GM19023 (cell line): ENCODE measurements at regions not wholly inside any gene's neighbourhood (a gene's known extent, or its start where the extent isn't known, plus 50 kb on each side); places are given as distances from the start of the nearest gene placed in this dataset.

Source experiments
- ATAC-seq: cut with Tn5 transposase; IDR thresholded peaks from one replicate; pipeline ENCODE4 v1.9.1; 2021; ENCODE audit warnings: mild to moderate bottlenecking, moderate library complexity; ENCODE audit not compliant: unreplicated experiment

- no peak for ATAC-seq
These were observed 263.2 kb upstream of the ZP4 start for GRCh38 chr1:238153939-238154338.

DNA sequence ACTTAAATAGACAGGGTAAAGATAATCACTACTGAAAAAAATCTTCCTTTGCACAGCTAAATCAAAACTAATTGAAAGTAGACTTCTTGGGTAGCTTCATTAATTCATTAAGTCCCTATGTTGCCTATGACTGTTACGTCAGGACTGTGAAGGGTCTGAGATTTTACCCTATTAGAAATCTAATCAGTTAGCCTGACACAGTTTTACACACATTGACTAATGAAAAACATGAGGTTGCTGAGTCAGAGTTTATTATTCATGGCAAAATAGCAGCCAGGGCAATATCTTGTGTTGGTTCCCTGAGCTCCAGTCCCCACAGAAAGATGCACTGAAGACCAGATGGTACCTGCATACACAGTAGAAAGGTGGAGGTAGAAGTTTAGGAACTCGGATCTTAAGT lies 262.5 kb upstream of the ZP4 start:
- no peak for ATAC-seq

DNA sequence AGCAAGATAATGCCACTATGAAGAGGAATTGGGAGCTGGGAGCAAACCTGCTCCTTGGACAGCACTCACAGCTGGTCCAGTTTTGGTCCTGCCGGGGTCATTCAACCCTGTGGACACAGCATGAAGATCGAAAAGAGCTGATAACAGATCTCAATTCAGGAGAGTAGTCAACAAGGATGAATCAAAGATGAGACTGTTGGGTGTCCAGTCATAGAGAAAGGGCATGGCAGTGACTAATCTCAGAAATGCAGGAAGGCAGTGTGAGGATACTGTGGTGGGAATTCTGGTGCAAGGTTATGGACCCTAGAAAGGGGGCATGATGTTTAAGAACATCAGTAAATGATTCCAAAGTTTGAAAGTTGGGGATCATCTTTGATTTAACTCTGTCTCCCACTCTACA lies 261.4 kb upstream of the ZP4 start:
- ATAC-seq, result no peak

GRCh38 chr1:238143038-238143437 lies 252.3 kb upstream of the ZP4 start:
- no peak for ATAC-seq

DNA sequence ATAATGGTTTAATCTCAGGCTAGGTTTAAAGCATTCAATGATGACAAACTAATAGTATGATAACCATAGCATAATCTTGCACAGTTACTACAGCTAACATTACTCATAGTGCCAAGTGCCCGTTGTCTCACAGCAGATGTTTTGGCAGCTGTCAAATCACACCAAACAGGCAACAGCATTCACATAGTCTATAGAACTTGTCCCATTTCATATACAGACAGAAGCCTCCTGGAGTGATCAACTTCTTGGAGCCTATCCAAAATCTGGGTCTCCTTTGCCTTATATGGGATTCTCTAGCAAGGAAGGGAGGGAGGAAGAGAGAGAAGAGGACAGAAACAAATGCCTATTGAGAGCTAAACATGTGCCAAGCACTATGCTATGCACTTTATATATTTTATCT lies 250.6 kb upstream of the ZP4 start:
- ATAC-seq, result no peak

- ATAC-seq, result no peak
These were observed 249.0 kb upstream of the ZP4 start for GRCh38 chr1:238139713-238140112.

GRCh38 chr1:238138059-238138626 lies 247.4 kb upstream of the ZP4 start:
- no peak for ATAC-seq

- no peak for ATAC-seq
These were observed 245.3 kb upstream of the ZP4 start for GRCh38 chr1:238135708-238136664.

DNA sequence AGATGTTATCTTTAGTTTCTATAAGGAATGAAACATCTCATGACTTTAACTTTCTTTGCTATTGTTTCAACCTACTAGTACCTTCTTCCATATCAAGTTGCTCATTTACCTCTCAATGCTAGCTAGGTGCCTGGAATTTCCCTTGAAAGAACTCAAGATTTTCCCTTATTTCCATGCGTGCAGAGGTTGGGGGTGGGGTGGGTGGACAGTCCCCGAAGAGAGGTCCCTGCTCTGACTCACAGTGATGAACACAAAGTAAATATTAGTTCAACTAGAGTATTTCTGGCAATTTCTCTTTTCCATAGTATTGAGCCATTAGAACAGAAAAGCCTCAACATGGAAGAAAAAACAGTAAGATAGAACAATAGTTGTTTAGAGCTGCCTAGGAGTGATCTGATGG lies 239.0 kb upstream of the ZP4 start:
- no peak for ATAC-seq

- no peak for ATAC-seq
These were observed 232.5 kb upstream of the ZP4 start for GRCh38 chr1:238123201-238123600.

GRCh38 chr1:238119861-238120260 lies 229.1 kb upstream of the ZP4 start:
- ATAC-seq, result no peak

GRCh38 chr1:238119060-238119459 lies 228.3 kb upstream of the ZP4 start:
- ATAC-seq, result no peak

- no peak for ATAC-seq
These were observed 225.1 kb upstream of the ZP4 start for GRCh38 chr1:238115852-238116251.

- no peak for ATAC-seq
These were observed 222.4 kb upstream of the ZP4 start for GRCh38 chr1:238112952-238113621.

DNA sequence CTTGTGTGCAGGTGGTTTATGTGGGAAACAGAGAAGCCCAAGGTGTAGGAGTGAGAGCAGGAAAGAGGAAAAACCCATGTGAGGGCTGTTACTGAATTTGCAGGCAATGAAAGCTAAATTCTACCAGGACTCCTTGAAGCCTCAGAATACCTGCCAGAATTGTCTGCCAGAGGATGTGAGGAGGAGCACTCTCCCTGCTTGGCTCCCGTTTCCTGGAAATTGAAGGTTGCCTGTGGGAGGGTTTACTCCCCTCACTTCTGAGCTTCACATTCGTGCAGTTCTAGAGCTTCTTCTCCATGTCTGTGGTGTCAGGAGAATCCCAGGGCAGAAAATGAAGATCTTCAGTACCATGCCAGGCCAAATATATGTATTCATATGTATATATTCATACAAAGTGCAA lies 220.8 kb upstream of the ZP4 start:
- ATAC-seq, result no peak

DNA sequence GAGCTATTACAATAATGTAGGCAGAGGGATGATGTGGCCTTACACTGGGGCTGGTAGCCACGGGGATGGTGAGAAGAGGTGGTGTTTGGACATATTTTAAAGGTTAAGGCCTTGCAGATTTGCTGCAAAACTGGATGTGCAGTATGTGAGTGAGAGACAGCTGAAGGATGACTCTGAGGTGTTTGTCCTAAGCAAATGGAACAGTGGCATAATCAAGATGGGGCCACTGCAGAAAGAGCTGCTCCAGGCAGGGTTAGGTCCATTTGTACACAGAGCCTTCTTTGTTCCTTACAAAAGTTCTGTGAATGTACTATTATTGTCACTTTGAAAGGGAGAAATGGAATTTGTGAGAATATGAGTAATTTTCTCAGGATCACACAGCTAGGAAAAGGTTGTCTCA lies 220.4 kb upstream of the ZP4 start:
- ATAC-seq, result no peak

DNA sequence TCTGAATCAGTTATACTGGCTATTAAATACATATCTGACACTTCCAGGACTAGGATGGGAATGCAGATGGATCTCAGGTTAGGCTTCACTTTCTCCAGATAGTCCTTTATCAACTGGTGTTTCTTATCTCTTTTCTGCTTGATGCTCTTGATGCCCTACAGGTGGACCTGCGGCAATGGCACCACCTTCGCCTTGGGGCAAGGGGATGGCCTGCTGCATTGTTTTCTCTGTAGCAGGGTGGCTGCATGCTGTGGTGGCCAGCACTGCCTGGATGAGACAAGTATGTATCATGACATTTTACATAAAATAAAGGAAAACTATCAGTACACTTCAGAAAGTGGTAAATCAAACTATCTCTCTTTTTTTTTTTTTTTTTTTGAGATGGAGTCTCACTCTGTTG lies 217.7 kb upstream of the ZP4 start:
- ATAC-seq, result no peak

- ATAC-seq, result no peak
These were observed 216.6 kb upstream of the ZP4 start for GRCh38 chr1:238107322-238107721.

DNA sequence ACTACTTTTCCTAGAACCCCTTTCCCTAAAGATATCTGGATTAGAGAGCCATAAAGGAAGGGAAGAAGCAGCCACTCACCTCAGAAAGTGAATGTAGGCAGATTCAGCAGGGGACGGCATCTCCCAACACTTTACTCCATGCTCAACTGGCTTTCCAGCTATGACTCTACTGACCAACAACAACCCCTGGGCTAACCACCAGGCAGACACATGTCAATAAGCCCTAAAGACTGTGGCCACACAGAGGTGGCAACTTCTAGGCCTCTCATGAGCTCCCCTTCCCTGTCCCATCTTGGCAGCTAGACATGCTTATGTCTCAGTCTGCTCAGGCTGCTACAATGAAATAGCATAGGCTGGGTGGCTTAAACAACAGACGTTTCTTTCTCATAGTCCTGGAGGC lies 214.0 kb upstream of the ZP4 start:
- no peak for ATAC-seq

DNA sequence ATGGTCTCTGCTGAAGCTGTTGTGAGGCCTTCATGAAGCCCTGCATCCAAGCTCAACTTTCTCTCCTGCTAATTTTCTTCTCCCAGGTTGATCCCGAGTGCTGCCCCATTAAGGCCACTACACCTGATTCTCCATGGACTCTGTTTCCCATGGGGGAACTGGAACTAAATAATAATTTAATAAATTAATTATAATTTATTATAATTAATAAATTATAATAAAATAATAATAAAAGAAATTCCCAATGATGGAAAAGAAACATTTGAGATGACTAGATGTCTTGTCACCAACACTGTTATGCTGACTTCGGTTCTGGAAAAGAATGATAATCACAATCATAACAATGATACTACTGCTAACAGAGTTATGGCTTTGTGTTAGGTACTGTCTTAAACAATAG lies 211.2 kb upstream of the ZP4 start:
- ATAC-seq, result no peak

- ATAC-seq, result no peak
These were observed 209.1 kb upstream of the ZP4 start for GRCh38 chr1:238099871-238100270.

- ATAC-seq, result no peak
These were observed 198.9 kb upstream of the ZP4 start for GRCh38 chr1:238089615-238090014.
